ENCODE measurements at regions not wholly inside any gene's neighbourhood (a gene's known extent, or its start where the extent isn't known, plus 50 kb on each side); places are given as distances from the start of the nearest gene placed in this dataset.

DNA sequence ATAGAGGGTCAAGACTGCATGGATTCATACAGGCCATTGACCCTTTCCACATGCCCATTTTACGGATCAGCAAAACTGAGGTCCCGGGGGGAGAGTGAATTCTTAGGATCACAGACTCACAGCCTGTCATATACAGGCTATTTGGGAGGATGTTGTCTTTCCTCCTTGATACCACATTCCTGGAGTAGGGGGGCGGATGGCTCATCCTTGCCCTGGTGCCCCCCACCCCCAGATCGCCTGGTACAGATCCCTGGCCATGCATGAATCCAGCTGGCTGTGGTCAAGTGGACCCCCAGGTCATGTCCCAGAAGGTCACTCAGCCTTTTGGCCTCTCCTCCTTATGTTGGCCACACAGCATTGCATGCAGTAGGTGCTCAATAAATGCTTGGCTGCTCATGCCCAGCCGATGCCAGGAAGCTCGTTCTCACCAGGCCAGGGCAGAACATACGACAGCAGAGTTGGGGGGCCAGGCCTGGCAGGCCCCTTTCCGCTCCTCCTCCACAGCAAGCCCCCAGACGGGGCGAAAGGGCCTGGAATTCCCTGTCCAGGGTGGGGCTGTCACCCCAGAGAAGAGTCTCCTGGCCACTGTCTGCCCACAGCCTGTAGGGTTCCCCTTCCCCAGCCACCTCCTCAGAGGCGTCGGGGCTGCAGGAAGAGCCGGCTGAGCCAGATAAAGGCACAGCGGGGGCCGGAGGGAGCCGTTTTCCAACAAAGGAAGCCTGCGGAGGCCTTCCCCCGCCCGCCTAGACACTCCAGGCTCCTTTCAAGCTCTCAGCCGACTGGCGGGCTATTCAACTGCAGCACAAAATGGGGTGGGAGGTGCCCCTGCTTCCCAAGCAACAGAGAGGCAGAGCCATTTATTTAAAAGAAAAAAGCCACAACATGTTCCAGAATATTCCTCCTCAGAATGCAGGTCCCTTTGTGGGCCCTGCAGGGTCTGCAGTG is 215.7 kb upstream of the CIBAR2 start:
- TF ChIP-seq CTCF (IDR thresholded peaks at IDR 0.05) (no peak), POLR2A (IDR thresholded peaks at IDR 0.05) (no peak)

All from heart left ventricle (tissue), 13 donors.